Panc1 (cell line): ENCODE measurements at regions not wholly inside any gene's neighbourhood (a gene's known extent, or its start where the extent isn't known, plus 50 kb on each side); places are given as distances from the start of the nearest gene placed in this dataset.

Experiments
- ATAC-seq: fragments of 200-7000 bp; cut with Tn5 transposase; 2 replicates; pipeline ENCODE4 v1.9.1; 2020; ENCODE audit warnings: mild to moderate bottlenecking, moderate library complexity
- BruUV-seq: library from RNA; stranded (reverse); fragments of 400-500 nt; replicated peaks from 2 replicates; lab custom pipeline; 2021; lab: Mats Ljungman, UMichigan
- CTCF ChIA-PET: fragments of 300-600 bp; sonication (Branson Sonifier 250); formaldehyde crosslinking; loops from one replicate; lab custom pipeline; 2022; ENCODE audit warnings: antibody characterized with exemption; lab: Charles Lee
- POLR2A ChIA-PET: fragments of 300-600 bp; sonication (Branson Sonifier 250); formaldehyde crosslinking; loops from one replicate; lab custom pipeline; 2022; ENCODE audit warnings: antibody characterized with exemption; lab: Charles Lee
- DNase-seq: peaks from one replicate; pipeline ENCODE4 v3.0.0-alpha.2; 2010; ENCODE audit warnings: low read depth, low spot score
- H3K27ac ChIP-seq: 2 replicates; pipeline ENCODE4 v1.5.1; 2011; ENCODE audit warnings: mild to moderate bottlenecking, low read length, inconsistent platforms
- H3K27me3 ChIP-seq: fragments of 200-500 bp; sonication (Bioruptor generic); 2 replicates; pipeline ENCODE4 v1.6.0; 2014; ENCODE audit warnings: low read length, inconsistent platforms; ENCODE audit not compliant: control insufficient read depth, insufficient read depth
- H3K36me3 ChIP-seq: fragments of 200-500 bp; sonication (Bioruptor generic); 2 replicates; pipeline ENCODE4 v1.5.1; 2014; ENCODE audit warnings: inconsistent platforms, mild to moderate bottlenecking, low read length, moderate library complexity; ENCODE audit not compliant: control insufficient read depth, insufficient read depth
- H3K4me1 ChIP-seq: 2 replicates; pipeline ENCODE4 v1.5.1; 2011; ENCODE audit warnings: inconsistent platforms, mild to moderate bottlenecking, low read length, moderate library complexity; ENCODE audit not compliant: control insufficient read depth, insufficient read depth
- H3K4me3 ChIP-seq, 2 experiments: 2 replicates each; pipeline ENCODE4 v1.5.1; 2011 to 2012; ENCODE audit warnings: low read depth in 2 of 2, low read length in 2 of 2, mild to moderate bottlenecking in 2 of 2, inconsistent platforms in 1 of 2, moderate library complexity in 1 of 2
- H3K9me3 ChIP-seq: fragments of 200-500 bp; sonication (Bioruptor generic); 2 replicates; pipeline ENCODE4 v1.5.1; 2014; ENCODE audit warnings: low read depth, mild to moderate bottlenecking, inconsistent platforms, low read length, moderate library complexity; ENCODE audit not compliant: control insufficient read depth, insufficient read depth
- POLR2AphosphoS5 ChIP-seq: IDR thresholded peaks from 2 replicates; pipeline ENCODE4 v1.6.1; 2012; ENCODE audit warnings: mild to moderate bottlenecking, low read depth, low read length, moderate library complexity
- REST ChIP-seq, 2 experiments: IDR thresholded peaks; 2 replicates each; pipeline ENCODE4 v1.6.1; 2011 to 2012; ENCODE audit warnings: low read depth in 2 of 2, control low read depth in 1 of 2, low read length in 1 of 2, mild to moderate bottlenecking in 1 of 2, moderate library complexity in 1 of 2; ENCODE audit not compliant: insufficient read depth in 1 of 2
- SIN3A ChIP-seq: IDR thresholded peaks from 2 replicates; pipeline ENCODE4 v1.6.1; 2012; ENCODE audit warnings: low read depth, mild to moderate bottlenecking, low read length, moderate library complexity, borderline replicate concordance; ENCODE audit not compliant: insufficient read depth
- TCF7L2 ChIP-seq: IDR thresholded peaks from 2 replicates; pipeline ENCODE4 v1.6.1; 2011; ENCODE audit warnings: mild to moderate bottlenecking, low read depth, low read length, inconsistent platforms
- in situ Hi-C: cut with HindIII; loops from 2 replicates; pipeline ENCODE4 v1.10.0; 2016; ENCODE audit warnings: low sequenced_read_pairs, low pct_unique_long_range_greater_than_20kb
- intact Hi-C: fragments of 100-400 bp; cut with micrococcal nuclease; formaldehyde crosslinking; loops from one replicate; pipeline ENCODE4 v1.10.0; 2022; ENCODE audit not compliant: unreplicated experiment
- TF ChIP-seq, protein P1 (sequence below): fragments of 450-650 bp; IDR thresholded peaks from 2 replicates; pipeline ENCODE4 v1.5.1; 2017; ENCODE audit warnings: mild to moderate bottlenecking

DNA sequence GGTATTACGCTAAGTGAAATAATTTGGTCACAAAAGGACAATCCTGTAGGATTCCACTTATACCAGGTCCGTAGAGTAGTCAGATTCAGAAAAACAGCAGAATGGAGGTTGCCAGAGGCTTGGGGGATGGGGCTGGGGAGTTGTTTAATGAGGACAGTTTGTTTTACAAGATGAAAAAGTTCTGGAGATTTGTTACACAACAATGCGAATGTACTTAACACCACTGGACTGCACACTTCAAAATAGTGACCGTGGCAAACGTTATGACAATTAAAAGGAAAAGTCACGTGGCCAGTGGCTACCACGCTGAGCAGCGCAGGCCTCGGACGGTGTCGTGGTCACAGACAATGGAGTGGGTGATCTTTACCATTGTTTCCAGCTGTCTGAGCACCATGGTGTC is 338.1 kb downstream of the SEC14L1 start:
- ChIA-PET CTCF (interaction anchor here (0.6 kb wide), 1 partner anchor 147 kb away, joined by 3 read pairs; no protein-coding TSS in a partner anchor), POLR2A (interaction anchor here (0.6 kb wide), 1 partner anchor 1064 kb away, joined by 3 read pairs; no protein-coding TSS in a partner anchor)
- intact Hi-C loops, result no loop called here
- ATAC-seq, result no peak
- in situ Hi-C loops, result no loop called here
- Histone ChIP-seq H3K27me3 (no peaks in the 10 kb centered on the region), H3K9me3 (no peaks in the 10 kb centered on the region), H3K4me3 (no peak overlapping the region), H3K36me3 (no peaks in the 10 kb centered on the region), H3K4me1 (peaks cover 60% of the 10 kb centered on the region), H3K27ac (no peak overlapping the region; the same call in 1 of the 2 replicates)
- no peak for DNase-seq
- TF ChIP-seq REST (IDR thresholded peaks at IDR 0.05; ENCODE audit: insufficient read depth in 1 of 2, low read depth in 2 of 2, low read length in 1 of 2) (no peak), SIN3A (no peak), POLR2AphosphoS5 (no peak; the same call in 1 of the 2 replicates), TCF7L2 (no peak)
- TF ChIP-seq, protein P1, sequence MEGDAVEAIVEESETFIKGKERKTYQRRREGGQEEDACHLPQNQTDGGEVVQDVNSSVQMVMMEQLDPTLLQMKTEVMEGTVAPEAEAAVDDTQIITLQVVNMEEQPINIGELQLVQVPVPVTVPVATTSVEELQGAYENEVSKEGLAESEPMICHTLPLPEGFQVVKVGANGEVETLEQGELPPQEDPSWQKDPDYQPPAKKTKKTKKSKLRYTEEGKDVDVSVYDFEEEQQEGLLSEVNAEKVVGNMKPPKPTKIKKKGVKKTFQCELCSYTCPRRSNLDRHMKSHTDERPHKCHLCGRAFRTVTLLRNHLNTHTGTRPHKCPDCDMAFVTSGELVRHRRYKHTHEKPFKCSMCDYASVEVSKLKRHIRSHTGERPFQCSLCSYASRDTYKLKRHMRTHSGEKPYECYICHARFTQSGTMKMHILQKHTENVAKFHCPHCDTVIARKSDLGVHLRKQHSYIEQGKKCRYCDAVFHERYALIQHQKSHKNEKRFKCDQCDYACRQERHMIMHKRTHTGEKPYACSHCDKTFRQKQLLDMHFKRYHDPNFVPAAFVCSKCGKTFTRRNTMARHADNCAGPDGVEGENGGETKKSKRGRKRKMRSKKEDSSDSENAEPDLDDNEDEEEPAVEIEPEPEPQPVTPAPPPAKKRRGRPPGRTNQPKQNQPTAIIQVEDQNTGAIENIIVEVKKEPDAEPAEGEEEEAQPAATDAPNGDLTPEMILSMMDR, result no peak
- TSS peak; percentile 48 for BruUV-seq

GRCh38 chr17:77479372-77480198 is 338.8 kb downstream of the SEC14L1 start:
- no peaks in the 10 kb centered on the region for H3K27me3 ChIP-seq
- CTCF ChIA-PET, result no interaction called here
- H3K4me1 ChIP-seq, result peaks cover 53% of the 10 kb centered on the region
- no peak for ATAC-seq
- in situ Hi-C loops, result no loop called here
- TF ChIP-seq SIN3A, result no peak
- no peak for TF ChIP-seq TCF7L2
- TF ChIP-seq POLR2AphosphoS5, result no peak
- TF ChIP-seq, protein P1, result no peak
- no peak for TF ChIP-seq REST (IDR thresholded peaks at IDR 0.05; ENCODE audit: insufficient read depth in 1 of 2, low read depth in 2 of 2, low read length in 1 of 2)
- no peaks in the 10 kb centered on the region for H3K9me3 ChIP-seq
- BruUV-seq, result no TSS peak
- H3K4me3 ChIP-seq, result no peak overlapping the region
- no peak for DNase-seq
- POLR2A ChIA-PET, result interaction anchor here (0.6 kb wide), 1 partner anchor 1063 kb away, joined by 3 read pairs; no protein-coding TSS in a partner anchor
- no peak overlapping the region; the same call in 1 of the 2 replicates for H3K27ac ChIP-seq
- intact Hi-C loops, result no loop called here
- H3K36me3 ChIP-seq, result no peaks in the 10 kb centered on the region
